ENCODE measurements at regions not wholly inside any gene's neighbourhood (a gene's known extent, or its start where the extent isn't known, plus 50 kb on each side); places are given as distances from the start of the nearest gene placed in this dataset.

- Histone ChIP-seq H3K9me3 (ENCODE audit: severe bottlenecking) (no peaks in the 10 kb centered on the region), H3K27me3 (ENCODE audit: insufficient read depth, poor library complexity, severe bottlenecking) (no peaks in the 10 kb centered on the region), H3K4me3 (ENCODE audit: severe bottlenecking) (no peak overlapping the region), H3K36me3 (ENCODE audit: low read depth) (no peaks in the 10 kb centered on the region), H3K4me1 (ENCODE audit: insufficient read depth, poor library complexity, severe bottlenecking) (no peaks in the 10 kb centered on the region), H3K27ac (ENCODE audit: poor library complexity, severe bottlenecking) (no peak overlapping the region)
- no peak for ATAC-seq (ENCODE audit: low read depth)
- no peak for TF ChIP-seq CTCF (IDR thresholded peaks at IDR 0.05; ENCODE audit: poor library complexity, severe bottlenecking)
- no peak for DNase-seq (ENCODE audit: low spot score)
Measured at GRCh38 chr3:174786825-174787224, 72.3 kb upstream of the NAALADL2 start.

- H3K4me1 ChIP-seq (ENCODE audit: insufficient read depth, poor library complexity, severe bottlenecking): no peaks in the 10 kb centered on the region
- DNase-seq (ENCODE audit: low spot score): no peak
- H3K36me3 ChIP-seq (ENCODE audit: low read depth): no peaks in the 10 kb centered on the region
- no peaks in the 10 kb centered on the region for H3K27me3 ChIP-seq (ENCODE audit: insufficient read depth, poor library complexity, severe bottlenecking)
- no peak overlapping the region for H3K27ac ChIP-seq (ENCODE audit: poor library complexity, severe bottlenecking)
- H3K4me3 ChIP-seq (ENCODE audit: severe bottlenecking): no peak overlapping the region
- no peak for TF ChIP-seq CTCF (IDR thresholded peaks at IDR 0.05; ENCODE audit: poor library complexity, severe bottlenecking)
- no peak for ATAC-seq (ENCODE audit: low read depth)
- H3K9me3 ChIP-seq (ENCODE audit: severe bottlenecking): no peaks in the 10 kb centered on the region
Measured at GRCh38 chr3:174791161-174791560, 68.0 kb upstream of the NAALADL2 start.

GRCh38 chr3:174792864-174793263 is 66.3 kb upstream of the NAALADL2 start:
- DNase-seq (ENCODE audit: low spot score): no peak

More at GRCh38 chr3:174792864-174793263, 66.3 kb upstream of the NAALADL2 start:
- no peak for TF ChIP-seq CTCF (IDR thresholded peaks at IDR 0.05; ENCODE audit: poor library complexity, severe bottlenecking)
- no peaks in the 10 kb centered on the region for H3K27me3 ChIP-seq (ENCODE audit: insufficient read depth, poor library complexity, severe bottlenecking)
- H3K4me1 ChIP-seq (ENCODE audit: insufficient read depth, poor library complexity, severe bottlenecking): no peaks in the 10 kb centered on the region
- no peak for ATAC-seq (ENCODE audit: low read depth)
- H3K9me3 ChIP-seq (ENCODE audit: severe bottlenecking): no peaks in the 10 kb centered on the region
- no peak overlapping the region for H3K4me3 ChIP-seq (ENCODE audit: severe bottlenecking)
- no peaks in the 10 kb centered on the region for H3K36me3 ChIP-seq (ENCODE audit: low read depth)
- no peak overlapping the region for H3K27ac ChIP-seq (ENCODE audit: poor library complexity, severe bottlenecking)

Data from RWPE2 (cell line).